Stimulated activated CD4-positive, alpha-beta T cell treated with anti-CD3 and anti-CD28 coated beads, Interleukin-12 subunit alpha, Interleukin-12 subunit beta, amount 100 ng/mL, for 4 hours (primary cell): ENCODE measurements at regions not wholly inside any gene's neighbourhood (a gene's known extent, or its start where the extent isn't known, plus 50 kb on each side); places are given as distances from the start of the nearest gene placed in this dataset.
"Not testable (repeated sequence)": the region's sequence is repeated elsewhere in the genome, so short reads cannot be mapped to it uniquely, and the experiment has no call there.

Experiments
- DNase-seq: peaks from one replicate; pipeline ENCODE4 v3.0.0-alpha.2; 2020

DNA sequence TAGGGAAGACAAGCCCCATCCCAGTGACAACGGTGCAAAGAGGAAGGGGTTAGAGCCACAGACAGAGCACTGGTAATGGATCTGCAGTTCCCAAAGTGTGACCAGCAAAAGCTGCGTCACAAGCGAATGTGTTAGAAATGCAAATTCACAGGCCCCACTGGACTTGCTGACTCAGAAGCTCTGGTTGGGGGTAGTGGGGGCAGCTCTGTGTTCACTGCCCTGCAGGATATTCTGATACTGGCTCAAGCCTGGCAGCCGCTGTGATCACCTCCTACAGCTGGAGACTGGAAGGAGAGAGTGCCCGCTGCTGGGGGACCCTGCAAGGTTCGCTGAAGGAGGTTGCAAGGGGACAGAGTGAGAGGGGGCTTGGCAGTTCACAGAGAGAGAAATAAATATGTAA, 179.7 kb upstream of the CDH4 start:
- DNase-seq = no peak

DNA sequence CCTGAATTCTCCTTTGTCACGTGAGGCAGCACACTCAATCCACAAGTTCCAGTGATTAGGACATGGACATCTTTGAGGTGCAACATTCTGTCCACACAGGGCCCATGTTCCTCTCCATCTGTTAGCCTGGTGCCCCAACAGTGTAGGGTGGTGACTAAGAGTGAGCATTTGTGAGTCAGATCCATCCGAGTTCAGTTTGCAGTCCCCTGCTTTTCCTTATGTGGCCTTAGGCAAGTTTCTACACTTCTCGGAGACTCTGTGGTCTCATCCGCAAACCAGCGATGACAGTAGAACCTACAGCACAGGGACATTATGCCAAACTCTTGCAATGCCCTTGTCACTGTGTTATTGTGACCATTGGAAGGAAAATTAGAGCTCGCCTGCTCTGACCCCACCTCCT, 178.7 kb upstream of the CDH4 start:
- DNase-seq = no peak

DNA sequence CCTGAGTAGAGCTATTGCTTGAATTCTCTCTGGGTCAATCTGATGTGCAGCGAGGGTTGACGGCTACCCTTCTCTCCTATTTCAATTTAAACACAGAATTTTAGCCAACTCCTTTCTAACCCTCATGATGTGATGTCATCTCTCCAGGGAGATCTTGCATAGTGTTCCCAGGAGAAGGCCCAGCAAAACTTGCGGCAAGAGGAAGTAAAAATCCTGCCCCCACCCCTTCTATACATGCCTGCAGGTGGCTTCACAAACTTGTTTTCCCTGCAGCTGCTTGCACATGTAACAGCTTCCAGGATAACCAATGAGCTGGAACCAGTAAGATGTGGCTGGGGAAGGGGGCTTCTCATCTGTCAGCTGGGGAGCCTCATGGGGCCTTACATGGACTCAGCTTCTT, 169.3 kb upstream of the CDH4 start:
- no peak for DNase-seq

DNA sequence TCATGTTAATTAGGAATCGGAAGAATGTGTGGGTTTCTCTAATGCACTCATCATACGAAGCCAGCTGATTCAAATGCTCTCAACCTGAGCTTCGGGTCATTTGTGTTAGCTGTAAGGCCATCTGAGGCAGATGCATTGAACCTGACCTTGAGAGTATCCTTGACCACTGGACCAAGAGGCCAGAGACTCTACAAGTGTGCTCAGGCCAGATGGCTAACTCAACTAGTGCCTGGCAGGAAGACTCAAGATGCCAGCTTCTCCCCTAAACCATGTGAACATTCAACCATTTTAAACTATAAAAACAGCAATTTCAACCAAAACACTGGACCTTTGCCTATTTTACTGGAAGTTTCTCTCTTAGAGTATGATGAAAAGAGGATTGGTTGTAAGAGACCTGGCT, 168.6 kb upstream of the CDH4 start:
- no peak for DNase-seq

DNA sequence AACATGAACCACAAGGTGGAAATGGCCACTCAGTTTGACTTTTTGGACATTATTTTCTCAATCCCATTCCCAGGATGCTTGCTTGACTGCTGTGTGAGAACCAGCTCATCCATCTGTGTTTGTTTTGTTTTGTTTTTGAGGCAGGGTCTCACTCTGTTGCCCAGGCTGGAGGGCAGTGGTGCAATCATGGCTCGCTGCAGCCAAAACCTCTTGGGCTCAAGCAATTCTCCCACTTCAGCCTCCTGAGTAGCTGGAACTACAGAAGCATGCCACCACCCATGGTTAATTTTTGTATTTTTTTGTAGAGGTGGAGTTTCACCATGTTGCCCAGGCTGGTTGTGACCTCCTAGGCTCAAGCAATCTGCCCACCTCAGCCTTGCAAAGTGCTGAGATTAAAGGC, 166.0 kb upstream of the CDH4 start:
- no peak for DNase-seq

DNA sequence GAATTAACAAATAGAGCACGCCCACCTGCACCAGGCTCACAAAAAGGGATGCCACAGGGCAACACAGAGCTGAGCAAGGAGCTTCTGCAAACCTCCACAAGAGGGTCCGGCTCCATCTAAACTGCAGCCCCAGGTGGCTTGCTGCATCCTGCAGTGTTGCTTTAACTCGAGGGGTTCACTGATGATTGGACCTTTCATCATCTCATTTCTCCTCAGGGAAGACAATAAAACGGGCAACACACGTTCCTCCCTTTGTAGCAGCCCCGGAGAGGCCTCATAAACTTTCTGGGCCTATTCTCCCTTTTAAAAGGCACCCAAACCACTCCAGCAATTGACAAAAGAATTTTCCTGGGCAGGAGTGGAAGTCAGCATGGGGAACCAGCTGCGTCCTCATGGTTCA, 161.5 kb upstream of the CDH4 start:
- no peak for DNase-seq

DNA sequence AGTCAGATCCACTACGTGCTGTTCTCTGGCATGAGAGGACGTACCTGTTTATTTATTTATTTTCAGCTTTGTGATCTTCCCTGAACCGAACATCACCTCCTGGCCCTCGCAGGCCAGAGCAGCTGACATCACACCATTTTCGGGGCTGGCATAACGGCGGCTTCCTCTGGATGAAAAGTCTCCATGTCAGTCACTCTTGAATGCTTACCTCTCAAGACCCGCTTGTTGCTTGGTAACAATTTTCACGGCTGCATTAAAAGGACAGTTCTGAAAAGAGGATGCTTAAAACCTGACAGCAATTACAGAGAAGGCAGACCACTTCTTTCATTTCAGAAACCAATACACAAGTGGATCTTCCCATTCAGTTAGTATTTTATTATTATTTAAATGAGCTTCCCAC, 159.8 kb upstream of the CDH4 start:
- DNase-seq = no peak

DNA sequence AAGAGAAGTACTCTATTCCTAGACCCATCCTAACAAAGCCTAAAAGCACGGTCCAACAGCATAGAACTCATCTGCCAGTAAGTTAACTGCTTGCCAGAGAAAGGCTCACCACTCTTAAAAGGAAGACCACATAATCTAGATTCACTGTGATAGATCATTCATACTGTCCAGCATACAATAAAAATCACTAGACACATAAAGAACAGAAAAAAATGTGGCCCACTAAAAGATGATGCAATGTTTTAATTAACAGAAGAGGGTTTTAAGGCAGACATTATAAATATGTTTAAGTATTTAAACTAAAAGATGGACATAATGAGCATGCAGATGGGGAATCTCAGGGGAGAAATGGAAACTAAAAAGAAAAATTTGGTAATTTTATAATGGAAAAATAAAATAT, 157.5 kb upstream of the CDH4 start:
- DNase-seq = no peak

DNA sequence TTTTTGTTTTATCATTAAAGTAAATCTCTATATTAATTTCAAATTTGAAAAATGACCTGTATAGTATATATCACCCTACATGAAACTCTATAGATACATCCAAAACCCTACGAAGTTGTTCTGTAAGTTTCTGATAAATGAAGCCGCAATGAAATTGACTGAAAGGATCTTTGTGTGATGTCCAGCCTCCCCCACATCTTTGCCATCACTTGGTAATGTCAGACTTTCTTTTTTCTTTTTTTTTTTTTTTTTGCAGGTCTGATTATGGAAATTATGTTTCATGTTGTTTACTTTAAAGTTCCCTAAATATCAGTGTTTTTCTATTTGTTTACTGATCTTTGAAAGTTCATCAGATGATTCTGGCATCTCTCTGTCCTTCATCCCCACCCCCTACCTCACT, 155.6 kb upstream of the CDH4 start:
- DNase-seq = no peak

DNA sequence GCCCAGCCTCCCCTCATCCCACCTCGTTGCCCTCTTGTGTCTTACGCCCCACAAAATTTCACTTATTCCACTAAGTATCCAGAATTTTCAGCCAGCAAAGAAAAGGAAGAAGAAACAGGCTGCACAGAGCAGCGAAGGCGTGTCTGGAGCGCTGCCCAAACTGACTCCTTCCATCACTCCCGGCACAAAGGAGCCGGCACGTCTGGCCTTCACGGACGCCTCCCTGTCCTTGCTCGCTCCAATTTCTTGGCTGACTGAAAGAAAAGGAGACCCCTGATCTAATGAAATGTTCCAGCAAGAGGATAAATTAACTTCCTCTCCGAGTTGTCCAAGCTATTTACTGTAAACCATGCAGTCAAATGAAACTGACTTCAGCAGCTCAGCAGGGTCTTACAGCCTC, 152.3 kb upstream of the CDH4 start:
- DNase-seq = no peak

DNA sequence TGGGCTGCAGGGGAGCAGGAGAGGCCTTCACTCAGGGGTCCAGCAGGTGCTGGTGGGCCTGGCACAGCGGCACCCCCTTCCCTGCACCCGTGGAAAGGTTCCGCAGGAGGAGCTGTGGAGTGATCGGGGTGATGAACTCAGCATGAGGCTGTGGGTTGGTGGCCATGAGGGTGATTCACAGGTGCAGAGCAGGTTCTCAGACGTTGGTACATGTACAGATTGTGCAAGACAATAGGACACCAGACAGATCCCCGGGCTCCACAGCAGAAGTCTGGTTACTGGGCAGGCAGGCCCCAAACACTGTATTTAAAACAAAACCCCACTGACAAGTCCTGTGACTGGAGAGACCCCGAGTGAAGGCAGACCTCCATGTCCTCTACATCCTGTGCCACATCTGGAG, 151.6 kb upstream of the CDH4 start:
- no peak for DNase-seq

DNA sequence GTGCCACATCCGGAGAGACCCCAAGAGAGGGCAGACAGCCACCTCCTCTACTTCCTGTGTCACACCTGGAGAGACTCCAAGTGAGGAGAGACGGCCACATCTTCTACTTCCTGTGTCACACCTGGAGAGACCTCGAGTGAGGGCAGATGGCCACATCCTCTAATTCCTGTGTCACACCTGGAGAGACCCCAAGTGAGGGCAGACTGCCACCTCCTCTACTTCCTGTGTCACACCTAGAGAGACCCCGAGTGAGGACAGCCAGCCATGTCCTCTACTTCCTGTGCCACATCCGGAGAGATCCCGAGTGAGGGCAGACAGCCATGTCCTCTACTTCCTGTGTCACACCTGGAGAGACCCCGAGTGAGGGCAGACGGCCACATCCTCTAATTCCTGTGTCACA, 150.7 kb upstream of the CDH4 start:
- not testable (repeated sequence) for DNase-seq

DNA sequence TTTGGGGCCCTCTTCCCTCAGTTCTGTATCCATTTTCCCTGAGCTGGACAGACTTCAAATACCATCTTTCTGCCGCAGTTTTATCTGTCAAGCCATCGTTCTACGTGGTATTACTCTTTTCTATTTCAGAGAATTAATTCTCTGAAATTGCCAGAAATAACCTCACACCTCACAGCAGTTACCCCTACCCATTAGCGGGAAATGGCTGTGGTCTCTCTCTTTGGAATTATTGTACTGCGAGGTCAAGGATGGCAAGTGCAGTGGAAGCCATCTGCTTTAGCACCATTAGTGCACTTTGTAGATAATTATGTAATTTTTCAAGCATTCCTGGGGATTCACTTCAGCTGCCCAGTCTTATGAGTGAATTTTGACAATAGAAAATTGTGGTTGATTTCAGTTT, 147.8 kb upstream of the CDH4 start:
- no peak for DNase-seq

DNA sequence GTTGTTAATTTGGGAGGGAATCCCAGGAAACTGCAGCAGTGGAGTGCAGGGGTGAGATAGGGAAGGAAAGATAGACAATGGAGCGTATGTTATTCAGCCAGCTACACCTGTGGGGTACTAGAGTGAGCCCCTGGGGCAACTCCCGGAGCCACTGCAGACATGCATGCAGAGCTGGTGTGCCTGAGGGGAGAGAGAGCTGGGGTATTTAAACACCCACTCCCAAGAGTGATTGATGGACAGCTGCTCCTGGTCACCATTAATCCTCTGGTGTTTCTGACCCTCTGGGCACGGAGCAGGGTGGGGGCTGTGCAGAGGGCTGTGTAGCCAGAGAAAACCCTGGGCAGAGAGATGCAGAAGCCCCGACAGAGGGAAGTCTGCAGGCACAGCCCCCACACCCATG, 146.7 kb upstream of the CDH4 start:
- DNase-seq = no peak

DNA sequence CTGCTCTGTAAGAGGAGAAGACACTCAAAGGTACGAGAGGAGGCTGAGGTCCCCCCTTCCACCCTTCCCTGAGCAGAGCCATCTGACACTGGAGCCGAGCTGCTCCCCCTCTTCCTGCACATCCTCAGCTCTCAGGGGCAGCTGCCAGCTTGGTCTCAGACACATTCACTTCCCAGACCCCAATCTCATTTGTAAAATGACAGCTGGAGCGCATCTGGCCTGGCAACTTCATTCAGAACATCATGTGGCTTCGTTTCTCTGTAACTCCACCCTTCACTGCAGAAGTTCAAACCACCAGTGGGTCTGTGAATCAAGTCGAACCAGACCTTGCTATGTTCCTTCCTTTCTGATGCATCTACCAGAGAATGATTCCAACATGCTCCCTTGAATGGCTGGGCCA, 145.6 kb upstream of the CDH4 start:
- no peak for DNase-seq

DNA sequence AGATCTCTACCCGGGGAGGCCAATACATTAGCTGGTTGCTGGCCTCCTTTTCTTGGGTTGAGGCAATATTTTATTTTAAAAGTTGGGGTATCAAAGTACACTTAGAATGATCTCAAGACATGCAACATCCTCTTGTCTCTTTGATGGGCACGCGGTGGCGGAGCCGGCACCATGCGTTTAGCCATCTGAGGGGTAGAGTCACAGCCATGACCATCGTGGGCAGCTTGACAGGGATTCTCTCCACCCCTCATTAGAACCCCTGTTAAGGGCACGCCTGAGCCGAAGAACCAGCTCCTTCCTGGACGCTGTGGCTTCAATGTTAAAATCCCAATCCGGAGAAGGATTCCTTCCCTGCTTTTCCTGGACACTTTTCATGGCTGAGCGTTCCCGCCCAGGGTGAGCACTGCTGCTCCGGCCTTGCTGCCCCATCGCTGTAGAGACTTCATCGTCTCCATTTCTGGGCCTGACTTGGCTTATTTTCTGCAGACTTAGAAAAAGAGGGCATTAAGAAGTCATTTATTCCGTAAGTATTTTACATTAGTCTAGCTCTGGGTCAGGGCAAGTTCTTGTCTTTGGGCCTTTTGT, 142.7 kb upstream of the CDH4 start:
- DNase-seq = no peak

DNA sequence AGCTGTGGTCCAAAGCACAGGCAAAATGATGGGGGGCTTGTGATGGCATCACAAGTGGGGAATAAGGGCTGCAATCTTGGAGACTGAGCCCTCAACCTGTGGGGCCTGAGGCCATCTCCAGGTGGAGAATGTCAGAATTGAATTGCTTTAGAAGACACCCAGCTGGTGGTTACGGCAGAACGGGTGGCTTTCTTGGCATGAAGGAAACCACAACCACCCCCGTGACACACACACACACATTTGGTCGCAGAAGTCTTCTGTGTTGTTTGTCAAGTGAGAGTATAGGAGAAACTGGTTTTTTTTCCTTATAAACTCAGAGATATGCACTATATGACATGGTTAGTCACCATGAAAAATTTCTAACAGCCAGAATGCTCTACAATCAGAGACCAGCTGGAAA, 139.5 kb upstream of the CDH4 start:
- DNase-seq = no peak

DNA sequence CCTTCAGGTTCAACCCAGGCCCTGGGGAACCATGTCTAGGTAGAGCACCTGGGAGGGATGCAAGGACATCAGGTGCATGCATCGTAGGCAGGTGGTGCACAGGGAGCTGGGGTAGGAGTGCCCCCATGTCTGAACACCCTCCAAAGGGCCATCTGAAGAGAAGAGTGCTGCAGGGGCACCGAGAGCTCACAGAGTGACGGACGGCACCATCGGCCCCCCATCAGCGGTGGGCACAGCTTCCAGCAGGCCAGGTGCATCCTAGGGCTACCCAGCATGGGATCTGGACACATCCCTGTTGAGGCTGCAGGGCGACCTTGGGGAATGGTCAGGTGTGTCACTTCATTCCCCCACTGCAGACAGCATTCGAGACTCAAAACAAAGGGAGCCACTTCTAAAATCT, 138.3 kb upstream of the CDH4 start:
- no peak for DNase-seq

DNA sequence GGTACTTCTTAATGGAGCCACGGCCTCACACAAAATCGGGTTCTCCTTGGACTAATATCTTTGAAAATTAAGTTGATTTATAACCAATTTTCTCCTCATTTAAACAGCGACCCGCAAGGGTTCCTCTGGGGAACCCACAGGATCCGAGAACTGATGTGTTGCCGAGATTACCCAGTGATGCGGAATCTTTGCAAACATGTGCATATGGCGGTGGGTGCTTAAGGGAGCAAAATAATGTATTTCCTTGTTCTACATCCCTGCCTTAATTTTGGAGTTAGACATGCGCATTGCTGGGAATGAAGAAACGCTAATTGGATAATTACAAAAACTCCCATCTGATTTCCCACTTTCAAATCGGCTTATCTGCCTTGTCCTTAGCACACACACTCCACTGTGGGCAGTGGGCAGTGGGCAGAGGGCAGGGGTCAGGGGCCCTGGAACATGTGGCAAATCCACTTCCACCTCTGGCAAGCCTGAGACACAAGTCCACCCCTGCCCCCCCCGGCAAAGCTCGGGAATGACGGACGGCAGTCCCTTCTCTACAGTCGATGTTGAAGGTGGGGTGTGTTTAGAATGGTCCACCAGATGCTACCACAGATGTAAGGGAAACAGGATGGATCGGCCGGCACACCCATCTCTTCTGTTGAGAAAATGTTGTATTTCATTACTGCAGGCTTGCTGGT, 137.4 kb upstream of the CDH4 start:
- DNase-seq = no peak

DNA sequence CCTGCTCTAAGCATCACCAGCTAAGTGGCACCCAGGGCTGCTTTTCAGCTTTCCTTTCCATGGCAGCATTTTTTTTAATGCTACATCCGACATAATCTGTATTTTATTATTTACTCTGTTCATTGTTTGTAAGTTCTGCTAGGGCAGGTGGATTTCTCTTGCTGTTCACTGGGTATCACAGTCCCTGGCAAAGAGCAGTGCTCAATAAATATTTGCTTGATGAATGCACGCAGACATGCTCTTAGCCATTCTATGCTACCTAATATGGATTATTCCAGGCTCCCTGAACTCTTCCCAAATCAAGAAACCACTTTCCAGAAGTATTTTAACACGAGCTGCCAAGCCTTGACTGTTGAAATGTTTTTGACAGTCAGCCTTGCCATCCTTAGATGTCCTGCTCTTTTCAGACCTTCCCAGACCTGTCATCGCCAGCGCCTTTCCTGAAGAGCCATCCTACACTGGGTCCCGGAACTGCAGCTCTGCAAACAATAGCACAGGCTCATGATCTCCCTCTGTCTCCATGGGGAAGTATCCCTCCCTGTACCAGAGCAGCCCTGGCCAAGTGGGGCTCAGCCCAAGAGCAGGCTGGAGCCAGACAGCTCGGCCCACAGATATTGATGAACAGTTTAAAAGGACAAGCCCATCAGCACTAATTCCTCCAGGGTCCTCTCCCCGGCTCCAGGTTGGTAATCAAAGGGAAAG, 136.5 kb upstream of the CDH4 start:
- DNase-seq = no peak

DNA sequence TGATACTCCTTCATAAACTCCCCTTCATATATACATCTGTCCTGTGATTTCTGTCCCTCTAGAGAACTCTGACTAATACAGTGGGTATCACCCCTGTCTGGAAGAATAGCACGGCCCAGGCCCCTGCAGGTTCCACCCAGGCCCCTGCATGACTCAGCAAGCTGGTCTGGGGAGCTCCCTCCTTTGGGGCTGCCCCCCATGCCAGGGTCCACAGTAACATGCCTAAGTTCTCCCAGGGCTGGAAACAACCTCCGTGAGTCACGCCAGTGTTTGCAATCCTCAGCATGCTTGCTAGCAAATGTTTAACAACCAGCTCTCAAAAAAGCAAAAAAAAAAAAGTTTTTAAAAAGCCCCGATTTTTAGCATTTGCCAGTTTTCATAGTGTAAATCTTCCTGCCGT, 134.3 kb upstream of the CDH4 start:
- DNase-seq = no peak

DNA sequence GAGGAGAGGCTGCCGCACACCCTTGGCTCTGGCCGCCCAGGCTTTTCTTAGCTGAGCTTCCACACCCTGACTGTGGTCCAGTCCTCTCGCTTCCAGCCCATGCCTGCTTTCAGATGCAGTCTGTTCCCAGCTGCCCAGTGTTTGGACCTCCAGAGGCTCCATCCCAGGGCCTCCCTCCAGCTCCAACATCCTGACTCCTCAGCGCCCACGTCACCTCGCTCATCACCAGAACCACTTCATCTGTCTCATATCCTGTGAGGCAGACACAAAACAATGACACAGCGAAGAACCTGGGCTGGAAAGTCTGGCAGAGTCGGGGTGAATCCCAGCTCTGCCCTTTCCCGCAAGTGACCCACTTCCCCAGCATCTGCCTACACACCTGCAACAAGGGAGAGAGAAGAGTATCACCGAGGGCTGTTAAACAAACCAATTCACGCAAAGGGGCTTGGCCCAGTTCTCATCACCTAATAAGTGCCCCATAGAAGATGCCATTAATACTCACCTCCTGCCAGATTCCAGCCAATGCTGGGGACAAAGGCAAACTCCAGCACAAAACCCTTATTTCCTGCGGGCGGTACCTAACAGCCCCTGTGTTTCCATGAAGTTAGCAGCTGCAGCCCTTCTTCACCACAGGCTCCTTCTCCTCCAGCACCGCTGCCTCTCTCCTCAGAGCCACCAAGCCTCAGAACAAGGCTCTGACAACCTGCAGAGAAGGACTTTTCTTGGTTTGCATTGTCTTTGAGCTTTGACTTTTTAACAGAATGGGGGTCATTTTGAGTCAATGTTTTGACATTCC, 133.4 kb upstream of the CDH4 start:
- no peak for DNase-seq

DNA sequence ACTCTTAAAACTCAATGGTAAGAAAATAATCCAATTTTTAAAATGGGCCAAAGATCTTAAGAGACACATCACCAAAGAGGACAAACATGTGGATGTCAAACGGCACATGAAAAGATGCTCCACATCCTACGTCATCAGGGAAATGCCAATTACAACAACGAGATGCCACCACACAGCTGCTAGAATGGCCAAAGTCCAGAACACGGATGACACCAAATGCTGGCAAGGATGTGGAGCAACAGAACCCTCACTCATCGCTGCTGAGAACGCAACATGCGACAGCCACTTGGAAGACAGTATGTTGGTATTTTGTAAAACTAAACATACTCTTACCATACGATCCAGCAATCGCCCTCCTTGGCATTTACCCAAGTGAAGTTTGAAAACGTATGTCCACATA, 132.8 kb upstream of the CDH4 start:
- DNase-seq = no peak
